GM12878 (cell line): ENCODE measurements at regions not wholly inside any gene's neighbourhood (a gene's known extent, or its start where the extent isn't known, plus 50 kb on each side); places are given as distances from the start of the nearest gene placed in this dataset.

ENCODE experiments used
- ATAC-seq: fragments of 200-7000 bp; cut with Tn5 transposase; 3 replicates; pipeline ENCODE4 v1.9.1; 2020; ENCODE audit warnings: mild to moderate bottlenecking, moderate library complexity
- BruUV-seq: library from RNA; stranded (reverse); fragments of 400-500 nt; replicated peaks from 2 replicates; lab custom pipeline; 2021; lab: Mats Ljungman, UMichigan
- CTCF ChIA-PET: fragments of 300-600 bp; sonication (Branson Sonifier 250); formaldehyde crosslinking; extraction: SDS; loops from one replicate; lab custom pipeline; 2021; ENCODE audit warnings: inconsistent platforms; lab: Yijun Ruan, JAX
- POLR2A ChIA-PET: fragments of 350-600 bp; formaldehyde crosslinking; extraction: SDS; loops from one replicate; lab custom pipeline; 2021; ENCODE audit warnings: inconsistent platforms; lab: Charles Lee
- RAD21 ChIA-PET: fragments of 300-600 bp; sonication (Branson Sonifier 250); formaldehyde crosslinking; loops from one replicate; lab custom pipeline; 2023; ENCODE audit warnings: antibody characterized with exemption; ENCODE audit not compliant: unreplicated experiment; lab: Charles Lee
- SMC1A ChIA-PET: fragments of 300-600 bp; sonication (Branson Sonifier 250); formaldehyde crosslinking; loops from one replicate; lab custom pipeline; 2023; ENCODE audit not compliant: unreplicated experiment, uncharacterized antibody; lab: Charles Lee
- DNase-seq: peaks from one replicate; pipeline ENCODE4 v3.0.0-alpha.2; 2011; ENCODE audit warnings: low read depth, low spot score
- FAIRE-seq: peaks from 3 replicates; lab custom pipeline; 2011; peaks lifted over from hg19 to GRCh38; lab: Jason Lieb, UNC
- H2AFZ ChIP-seq: 2 replicates; pipeline ENCODE4 v1.6.0; 2011; ENCODE audit warnings: low read depth, low read length, control low read depth; ENCODE audit not compliant: control insufficient read depth
- H3K27ac ChIP-seq: 2 replicates; pipeline ENCODE4 v1.5.1; 2011; ENCODE audit warnings: control low read depth; ENCODE audit not compliant: control insufficient read depth, insufficient read depth
- H3K27me3 ChIP-seq, 2 experiments: replicated peaks in 1 of 2; 2 replicates each; pipeline versions ENCODE4 v1.6.0 to v1.6.1; 2011; ENCODE audit warnings: low read length in 1 of 2; ENCODE audit not compliant: control insufficient read depth in 2 of 2, insufficient read depth in 2 of 2
- H3K36me3 ChIP-seq, 2 experiments: 2 replicates each; pipeline ENCODE4 v1.5.1; 2011; ENCODE audit warnings: low read length in 1 of 2; ENCODE audit not compliant: control insufficient read depth in 2 of 2, insufficient read depth in 2 of 2
- H3K4me1 ChIP-seq: 2 replicates; pipeline ENCODE4 v1.6.1; 2011; ENCODE audit warnings: mild to moderate bottlenecking, low read length, moderate library complexity, mixed read lengths; ENCODE audit not compliant: control insufficient read depth, insufficient read depth
- H3K4me2 ChIP-seq: 2 replicates; pipeline ENCODE4 v1.6.0; 2011; ENCODE audit warnings: control low read depth; ENCODE audit not compliant: control insufficient read depth, insufficient read depth
- H3K4me3 ChIP-seq: fragments of 200-600 bp; sonication (generic); 2 replicates; pipeline ENCODE4 v1.5.1; 2016
- H3K79me2 ChIP-seq: 2 replicates; pipeline ENCODE4 v1.6.0; 2011; ENCODE audit warnings: low read length; ENCODE audit not compliant: control insufficient read depth, insufficient read depth
- H3K9ac ChIP-seq: 2 replicates; pipeline ENCODE4 v1.8.0; 2011; ENCODE audit warnings: low read length, control low read depth, mixed read lengths; ENCODE audit not compliant: control insufficient read depth, insufficient read depth
- H3K9me3 ChIP-seq: replicated peaks from 3 replicates; pipeline ENCODE4 v1.5.1; 2011; ENCODE audit warnings: mild to moderate bottlenecking, low read length; ENCODE audit not compliant: control insufficient read depth, insufficient read depth
- H4K20me1 ChIP-seq: 2 replicates; pipeline ENCODE4 v1.6.0; 2011; ENCODE audit not compliant: control insufficient read depth, insufficient read depth
- ASH2L ChIP-seq: fragments of 300-600, 200-600 bp; sonication (generic); IDR thresholded peaks from 2 replicates; pipeline ENCODE4 v1.6.1; 2017; ENCODE audit warnings: low read depth, mild to moderate bottlenecking, borderline replicate concordance
- BCL11A ChIP-seq: IDR thresholded peaks from 2 replicates; pipeline ENCODE4 v1.6.1; 2011; ENCODE audit warnings: low read depth, low read length
- BHLHE40 ChIP-seq, 2 experiments: fragments of 450-650 bp in 1 of 2; IDR thresholded peaks; 2 replicates each; pipeline ENCODE4 v1.6.1; 2011 to 2017; ENCODE audit warnings: low read depth in 2 of 2, borderline replicate concordance in 1 of 2, improper control_type of control experiment in 1 of 2, low read length in 1 of 2, mild to moderate bottlenecking in 1 of 2
- CBFB ChIP-seq: IDR thresholded peaks from 2 replicates; pipeline ENCODE4 v1.6.1; 2016; ENCODE audit warnings: antibody characterized with exemption, low read depth
- JUND ChIP-seq: IDR thresholded peaks from 2 replicates; pipeline ENCODE4 v1.6.1; 2012; ENCODE audit warnings: low read depth, mild to moderate bottlenecking, low read length, improper control_type of control experiment, moderate library complexity
- POU2F2 ChIP-seq: IDR thresholded peaks from 3 replicates; pipeline ENCODE4 v1.6.1; 2011; ENCODE audit warnings: low read depth, mild to moderate bottlenecking, low read length, borderline replicate concordance
- RUNX3 ChIP-seq: IDR thresholded peaks from 2 replicates; pipeline ENCODE4 v1.6.1; 2012; ENCODE audit warnings: low read length, inconsistent platforms
- SIN3A ChIP-seq: IDR thresholded peaks from 2 replicates; pipeline ENCODE4 v1.6.1; 2012; ENCODE audit warnings: low read depth, low read length, improper control_type of control experiment
- SMC3 ChIP-seq: IDR thresholded peaks from 2 replicates; pipeline ENCODE4 v1.6.1; 2011; ENCODE audit warnings: low read length, improper control_type of control experiment, borderline replicate concordance
- TCF7 ChIP-seq: IDR thresholded peaks from 2 replicates; pipeline ENCODE4 v1.6.1; 2014; ENCODE audit warnings: antibody characterized with exemption, borderline replicate concordance
- ZNF384 ChIP-seq: IDR thresholded peaks from 2 replicates; pipeline ENCODE4 v1.6.1; 2012; ENCODE audit warnings: low read depth, mild to moderate bottlenecking, low read length, improper control_type of control experiment, borderline replicate concordance
- WGBS: methylation state at CpG from one replicate; pipeline ENCODE4 v1.1.6; 2016; ENCODE audit warnings: low lambda C conversion rate; ENCODE audit not compliant: insufficient replicate concordance, insufficient coverage; ENCODE audit errors: missing lambda C conversion rate; 5-methylcytosine and 5-hydroxymethylcytosine counted together
- in situ Hi-C: fragments of 300-500 bp; cut with MboI; formaldehyde crosslinking; loops from 9 replicates; pipeline ENCODE4 v1.14.3; 2018; ENCODE audit warnings: mixed read lengths
- intact Hi-C: fragments of 100-400 bp; cut with micrococcal nuclease; formaldehyde crosslinking; loops from one replicate; pipeline ENCODE4 v1.14.2; 2022; ENCODE audit not compliant: unreplicated experiment
- TF ChIP-seq, protein P1 (sequence below): IDR thresholded peaks from 2 replicates; pipeline ENCODE4 v1.6.1; 2012; ENCODE audit warnings: low read length, inconsistent platforms
- TF ChIP-seq, protein P2 (sequence below): fragments of 150-350 bp; IDR thresholded peaks from 2 replicates; pipeline ENCODE4 v1.6.1; 2016; ENCODE audit warnings: low read depth, low read length
- TF ChIP-seq, protein P3 (sequence below): IDR thresholded peaks from 2 replicates; pipeline ENCODE4 v1.6.1; 2011; ENCODE audit warnings: low read depth, mild to moderate bottlenecking, low read length, moderate library complexity, borderline replicate concordance; ENCODE audit errors: extremely low read depth
- TF ChIP-seq, protein P4 (sequence below): fragments of 450-650 bp; IDR thresholded peaks from 2 replicates; pipeline ENCODE4 v1.6.1; 2018; ENCODE audit warnings: borderline replicate concordance, mild to moderate bottlenecking; ENCODE audit not compliant: partially characterized antibody

DNA sequence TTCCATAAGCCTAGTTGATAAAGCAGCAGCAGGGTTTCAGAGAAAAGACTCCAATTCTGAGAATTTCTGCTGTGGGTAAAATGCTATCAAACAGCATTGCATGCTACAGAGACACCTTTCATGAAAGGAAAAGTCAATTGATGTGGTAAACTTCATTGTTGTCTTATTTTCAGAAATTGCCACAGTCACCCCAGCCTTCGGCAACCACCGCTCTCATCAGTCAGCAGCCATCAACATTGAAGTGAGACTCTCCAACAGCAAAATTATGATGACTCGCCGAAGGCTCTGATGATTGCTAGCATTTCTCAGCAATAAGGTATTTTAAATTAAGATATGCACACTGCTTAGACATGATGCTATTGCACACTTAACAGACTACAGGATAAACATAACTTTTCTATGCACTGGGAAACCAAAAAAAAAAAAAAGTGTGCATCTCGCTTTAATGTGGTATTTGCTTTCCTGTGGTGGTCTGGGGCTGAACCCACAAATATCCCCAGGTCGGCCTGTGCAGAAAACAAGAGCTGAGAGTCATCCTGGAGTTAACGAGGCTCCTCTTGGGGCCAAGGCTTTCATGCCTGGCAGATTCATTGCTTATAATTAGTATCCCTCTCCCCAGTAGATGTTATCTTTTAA lies 192.1 kb downstream of the CTTN start:
- SMC1A ChIA-PET: no interaction called here

More for the DNA sequence above, 192.1 kb downstream of the CTTN start:
- no peaks in the 10 kb centered on the region; a peak in 1 of 4 replicates for H3K27me3 ChIP-seq
- in situ Hi-C loops (no loop called here), intact Hi-C loops (no loop called here)
- no peak overlapping the region for H2AFZ ChIP-seq
- TF ChIP-seq BHLHE40 (IDR thresholded peaks at IDR 0.05; ENCODE audit: borderline replicate concordance in 1 of 2, low read depth in 2 of 2, low read length in 1 of 2): 0 out of 4 replicates have a peak, but pooled peaks of 1 of the 2 experiments have one; percentile 15
- TF ChIP-seq, protein P1, sequence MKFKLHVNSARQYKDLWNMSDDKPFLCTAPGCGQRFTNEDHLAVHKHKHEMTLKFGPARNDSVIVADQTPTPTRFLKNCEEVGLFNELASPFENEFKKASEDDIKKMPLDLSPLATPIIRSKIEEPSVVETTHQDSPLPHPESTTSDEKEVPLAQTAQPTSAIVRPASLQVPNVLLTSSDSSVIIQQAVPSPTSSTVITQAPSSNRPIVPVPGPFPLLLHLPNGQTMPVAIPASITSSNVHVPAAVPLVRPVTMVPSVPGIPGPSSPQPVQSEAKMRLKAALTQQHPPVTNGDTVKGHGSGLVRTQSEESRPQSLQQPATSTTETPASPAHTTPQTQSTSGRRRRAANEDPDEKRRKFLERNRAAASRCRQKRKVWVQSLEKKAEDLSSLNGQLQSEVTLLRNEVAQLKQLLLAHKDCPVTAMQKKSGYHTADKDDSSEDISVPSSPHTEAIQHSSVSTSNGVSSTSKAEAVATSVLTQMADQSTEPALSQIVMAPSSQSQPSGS: peak; percentile 15; the same call in 1 of the 2 replicates
- no peak for TF ChIP-seq POU2F2
- peak; percentile 81 for TF ChIP-seq TCF7
- TF ChIP-seq SMC3: no peak
- TF ChIP-seq, protein P2, sequence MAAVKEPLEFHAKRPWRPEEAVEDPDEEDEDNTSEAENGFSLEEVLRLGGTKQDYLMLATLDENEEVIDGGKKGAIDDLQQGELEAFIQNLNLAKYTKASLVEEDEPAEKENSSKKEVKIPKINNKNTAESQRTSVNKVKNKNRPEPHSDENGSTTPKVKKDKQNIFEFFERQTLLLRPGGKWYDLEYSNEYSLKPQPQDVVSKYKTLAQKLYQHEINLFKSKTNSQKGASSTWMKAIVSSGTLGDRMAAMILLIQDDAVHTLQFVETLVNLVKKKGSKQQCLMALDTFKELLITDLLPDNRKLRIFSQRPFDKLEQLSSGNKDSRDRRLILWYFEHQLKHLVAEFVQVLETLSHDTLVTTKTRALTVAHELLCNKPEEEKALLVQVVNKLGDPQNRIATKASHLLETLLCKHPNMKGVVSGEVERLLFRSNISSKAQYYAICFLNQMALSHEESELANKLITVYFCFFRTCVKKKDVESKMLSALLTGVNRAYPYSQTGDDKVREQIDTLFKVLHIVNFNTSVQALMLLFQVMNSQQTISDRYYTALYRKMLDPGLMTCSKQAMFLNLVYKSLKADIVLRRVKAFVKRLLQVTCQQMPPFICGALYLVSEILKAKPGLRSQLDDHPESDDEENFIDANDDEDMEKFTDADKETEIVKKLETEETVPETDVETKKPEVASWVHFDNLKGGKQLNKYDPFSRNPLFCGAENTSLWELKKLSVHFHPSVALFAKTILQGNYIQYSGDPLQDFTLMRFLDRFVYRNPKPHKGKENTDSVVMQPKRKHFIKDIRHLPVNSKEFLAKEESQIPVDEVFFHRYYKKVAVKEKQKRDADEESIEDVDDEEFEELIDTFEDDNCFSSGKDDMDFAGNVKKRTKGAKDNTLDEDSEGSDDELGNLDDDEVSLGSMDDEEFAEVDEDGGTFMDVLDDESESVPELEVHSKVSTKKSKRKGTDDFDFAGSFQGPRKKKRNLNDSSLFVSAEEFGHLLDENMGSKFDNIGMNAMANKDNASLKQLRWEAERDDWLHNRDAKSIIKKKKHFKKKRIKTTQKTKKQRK: no peak
- TF ChIP-seq JUND: no peak
- no peak for TF ChIP-seq SIN3A
- peak; percentile 88 for TF ChIP-seq RUNX3
- TF ChIP-seq, protein P3, sequence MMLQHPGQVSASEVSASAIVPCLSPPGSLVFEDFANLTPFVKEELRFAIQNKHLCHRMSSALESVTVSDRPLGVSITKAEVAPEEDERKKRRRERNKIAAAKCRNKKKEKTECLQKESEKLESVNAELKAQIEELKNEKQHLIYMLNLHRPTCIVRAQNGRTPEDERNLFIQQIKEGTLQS: no peak
- 0 out of 2 replicates have a peak, but pooled peaks have one; percentile 52 for TF ChIP-seq CBFB
- TF ChIP-seq ASH2L: no peak
- TF ChIP-seq, protein P4, sequence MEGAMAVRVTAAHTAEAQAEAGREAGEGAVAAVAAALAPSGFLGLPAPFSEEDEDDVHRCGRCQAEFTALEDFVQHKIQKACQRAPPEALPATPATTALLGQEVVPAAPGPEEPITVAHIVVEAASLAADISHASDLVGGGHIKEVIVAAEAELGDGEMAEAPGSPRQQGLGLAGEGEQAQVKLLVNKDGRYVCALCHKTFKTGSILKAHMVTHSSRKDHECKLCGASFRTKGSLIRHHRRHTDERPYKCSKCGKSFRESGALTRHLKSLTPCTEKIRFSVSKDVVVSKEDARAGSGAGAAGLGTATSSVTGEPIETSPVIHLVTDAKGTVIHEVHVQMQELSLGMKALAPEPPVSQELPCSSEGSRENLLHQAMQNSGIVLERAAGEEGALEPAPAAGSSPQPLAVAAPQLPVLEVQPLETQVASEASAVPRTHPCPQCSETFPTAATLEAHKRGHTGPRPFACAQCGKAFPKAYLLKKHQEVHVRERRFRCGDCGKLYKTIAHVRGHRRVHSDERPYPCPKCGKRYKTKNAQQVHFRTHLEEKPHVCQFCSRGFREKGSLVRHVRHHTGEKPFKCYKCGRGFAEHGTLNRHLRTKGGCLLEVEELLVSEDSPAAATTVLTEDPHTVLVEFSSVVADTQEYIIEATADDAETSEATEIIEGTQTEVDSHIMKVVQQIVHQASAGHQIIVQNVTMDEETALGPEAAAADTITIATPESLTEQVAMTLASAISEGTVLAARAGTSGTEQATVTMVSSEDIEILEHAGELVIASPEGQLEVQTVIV: no peak
- peak; percentile 60; the same call in 1 of the 2 replicates for TF ChIP-seq ZNF384
- no peak for TF ChIP-seq BCL11A
- TF ChIP-seq, all 136 proteins: peak for 6
- H3K36me3 ChIP-seq: no peaks in the 10 kb centered on the region
- H3K79me2 ChIP-seq: no peaks in the 10 kb centered on the region
- DNase-seq: no peak
- no peaks in the 10 kb centered on the region for H3K9me3 ChIP-seq
- no peak for FAIRE-seq
- no peak overlapping the region for H3K9ac ChIP-seq
- H3K4me2 ChIP-seq: no peak overlapping the region
- H3K4me3 ChIP-seq: no peak overlapping the region
- no TSS peak for BruUV-seq
- ChIA-PET CTCF (no interaction called here), RAD21 (no interaction called here), POLR2A (no interaction called here)
- no peak overlapping the region for H3K27ac ChIP-seq
- 37% methylated on average over 7 of the region's 7 CpGs for WGBS
- ATAC-seq: peak; percentile 63
- no peaks in the 10 kb centered on the region for H4K20me1 ChIP-seq
- no peaks in the 10 kb centered on the region for H3K4me1 ChIP-seq
